ENCODE measurements at regions not wholly inside any gene's neighbourhood (a gene's known extent, or its start where the extent isn't known, plus 50 kb on each side); places are given as distances from the start of the nearest gene placed in this dataset.

DNA sequence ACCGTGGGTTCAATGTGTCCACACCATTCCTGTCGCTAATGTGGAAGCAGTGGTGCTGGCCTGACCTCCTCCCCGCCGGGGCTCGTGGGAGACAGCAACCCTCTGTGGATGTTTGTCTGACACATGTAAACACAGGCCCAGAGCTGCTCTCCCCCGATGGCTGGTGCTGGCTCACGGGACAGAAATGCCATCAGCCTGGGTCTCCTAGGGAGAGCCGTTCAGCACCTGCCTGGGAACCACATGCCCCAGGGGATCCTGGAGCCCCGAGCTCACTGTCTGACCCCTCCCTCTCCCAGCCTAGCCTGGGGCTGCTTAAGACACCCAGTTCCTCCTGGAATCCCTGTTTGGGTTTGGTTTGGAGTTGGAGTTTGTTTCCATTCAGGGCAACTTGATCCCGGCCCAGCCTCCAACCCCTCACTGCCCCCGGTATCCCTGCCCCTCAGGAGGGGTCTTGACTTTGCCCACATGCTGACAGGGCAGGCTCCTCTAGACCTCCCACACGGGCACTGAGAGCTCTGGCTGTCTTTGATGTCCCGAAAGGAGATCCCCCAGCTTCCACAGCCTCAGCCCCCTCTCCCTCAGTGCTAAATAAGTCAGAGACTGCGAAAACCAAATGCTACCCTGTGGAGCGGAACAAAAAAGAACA, 50.9 kb upstream of the WNT11 start:
- peaks cover 10% of the 10 kb centered on the region for H3K27me3 Mint-ChIP-seq (ENCODE audit: unreplicated experiment)
- no peak overlapping the region for H3K4me3 Mint-ChIP-seq (ENCODE audit: unreplicated experiment)
- H3K36me3 Mint-ChIP-seq (ENCODE audit: low read depth, unreplicated experiment), result no peaks in the 10 kb centered on the region
- no peak for DNase-seq (ENCODE audit: low spot score)
- peaks cover 3% of the 10 kb centered on the region for H3K9me3 Mint-ChIP-seq (ENCODE audit: unreplicated experiment)
- H3K27ac Mint-ChIP-seq (ENCODE audit: unreplicated experiment), result no peak overlapping the region
- peaks cover 11% of the 10 kb centered on the region for H3K4me1 Mint-ChIP-seq (ENCODE audit: unreplicated experiment)
- TF ChIP-seq, protein P1, sequence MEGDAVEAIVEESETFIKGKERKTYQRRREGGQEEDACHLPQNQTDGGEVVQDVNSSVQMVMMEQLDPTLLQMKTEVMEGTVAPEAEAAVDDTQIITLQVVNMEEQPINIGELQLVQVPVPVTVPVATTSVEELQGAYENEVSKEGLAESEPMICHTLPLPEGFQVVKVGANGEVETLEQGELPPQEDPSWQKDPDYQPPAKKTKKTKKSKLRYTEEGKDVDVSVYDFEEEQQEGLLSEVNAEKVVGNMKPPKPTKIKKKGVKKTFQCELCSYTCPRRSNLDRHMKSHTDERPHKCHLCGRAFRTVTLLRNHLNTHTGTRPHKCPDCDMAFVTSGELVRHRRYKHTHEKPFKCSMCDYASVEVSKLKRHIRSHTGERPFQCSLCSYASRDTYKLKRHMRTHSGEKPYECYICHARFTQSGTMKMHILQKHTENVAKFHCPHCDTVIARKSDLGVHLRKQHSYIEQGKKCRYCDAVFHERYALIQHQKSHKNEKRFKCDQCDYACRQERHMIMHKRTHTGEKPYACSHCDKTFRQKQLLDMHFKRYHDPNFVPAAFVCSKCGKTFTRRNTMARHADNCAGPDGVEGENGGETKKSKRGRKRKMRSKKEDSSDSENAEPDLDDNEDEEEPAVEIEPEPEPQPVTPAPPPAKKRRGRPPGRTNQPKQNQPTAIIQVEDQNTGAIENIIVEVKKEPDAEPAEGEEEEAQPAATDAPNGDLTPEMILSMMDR (IDR thresholded peaks at IDR 0.05; ENCODE audit: unreplicated experiment), result no peak

DNA sequence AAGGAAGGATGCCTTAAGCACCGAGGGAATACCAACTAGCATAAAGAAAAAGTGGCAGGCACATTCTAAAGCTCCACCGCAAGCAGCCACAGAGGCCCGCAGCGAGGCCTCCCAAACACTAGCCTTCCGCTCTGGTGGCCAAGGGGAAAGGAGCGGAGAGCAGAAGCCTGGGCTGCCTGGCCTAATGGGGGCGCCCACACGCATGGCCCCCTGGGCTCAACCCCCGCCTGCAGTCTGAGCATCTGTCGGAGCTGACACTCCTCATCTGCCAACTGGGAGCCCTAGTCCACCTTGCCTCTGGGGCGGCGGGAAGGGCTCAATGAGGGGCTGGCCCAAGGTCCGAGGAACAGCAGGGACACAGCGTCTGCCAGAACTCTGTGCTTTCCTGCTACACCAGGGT, 50.1 kb upstream of the WNT11 start:
- TF ChIP-seq, protein P1 (IDR thresholded peaks at IDR 0.05; ENCODE audit: unreplicated experiment), result no peak
- no peak overlapping the region for H3K4me3 Mint-ChIP-seq (ENCODE audit: unreplicated experiment)
- peaks cover 11% of the 10 kb centered on the region for H3K4me1 Mint-ChIP-seq (ENCODE audit: unreplicated experiment)
- no peaks in the 10 kb centered on the region for H3K36me3 Mint-ChIP-seq (ENCODE audit: low read depth, unreplicated experiment)
- DNase-seq (ENCODE audit: low spot score), result peak; percentile 20
- peaks cover 14% of the 10 kb centered on the region for H3K27me3 Mint-ChIP-seq (ENCODE audit: unreplicated experiment)
- no peak overlapping the region for H3K27ac Mint-ChIP-seq (ENCODE audit: unreplicated experiment)
- H3K9me3 Mint-ChIP-seq (ENCODE audit: unreplicated experiment), result peaks cover 7% of the 10 kb centered on the region
